Ectodermal cell (in vitro differentiated cells): ENCODE measurements at regions not wholly inside any gene's neighbourhood (a gene's known extent, or its start where the extent isn't known, plus 50 kb on each side); places are given as distances from the start of the nearest gene placed in this dataset.

Experiments
- H3K27ac ChIP-seq: 2 replicates; pipeline ENCODE4 v1.7.0; 2013; ENCODE audit warnings: mild to moderate bottlenecking, low read depth, low read length; ENCODE audit not compliant: insufficient read depth, poor library complexity, severe bottlenecking
- H3K27me3 ChIP-seq: 2 replicates; pipeline ENCODE4 v1.7.0; 2013; ENCODE audit warnings: mild to moderate bottlenecking, low read length; ENCODE audit not compliant: insufficient read depth, control insufficient read depth, poor library complexity, severe bottlenecking
- H3K36me3 ChIP-seq: one replicate; pipeline ENCODE4 v1.7.0; 2013; ENCODE audit warnings: low read length; ENCODE audit not compliant: control insufficient read depth, insufficient read depth
- H3K4me1 ChIP-seq: one replicate; pipeline ENCODE4 v1.7.0; 2013; ENCODE audit warnings: low read length; ENCODE audit not compliant: control insufficient read depth, insufficient read depth
- H3K4me3 ChIP-seq: 2 replicates; pipeline ENCODE4 v1.7.0; 2013; ENCODE audit warnings: low read depth, low read length, control low read depth; ENCODE audit not compliant: insufficient read depth
- H3K9me3 ChIP-seq: 2 replicates; pipeline ENCODE4 v1.7.0; 2013; ENCODE audit warnings: mild to moderate bottlenecking, low read length, moderate library complexity; ENCODE audit not compliant: control insufficient read depth
- WGBS, 2 experiments: methylation state at CpG; one replicate each; pipeline ENCODE4 v1.1.7; 2013; ENCODE audit warnings: missing lambda C conversion rate in 2 of 2; 5-methylcytosine and 5-hydroxymethylcytosine counted together

- no peak overlapping the region for H3K27ac ChIP-seq
- no peaks in the 10 kb centered on the region for H3K4me1 ChIP-seq
- no peaks in the 10 kb centered on the region for H3K27me3 ChIP-seq
- no peak overlapping the region for H3K4me3 ChIP-seq
- 94 to 95% methylated on average over 14 of the region's 14 CpGs for WGBS, 2 experiments
- no peaks in the 10 kb centered on the region for H3K9me3 ChIP-seq
- H3K36me3 ChIP-seq: no peaks in the 10 kb centered on the region
Measured at GRCh38 chr2:15801439-15801838, 138.9 kb upstream of the MYCN start.

GRCh38 chr2:15801904-15802303, 138.4 kb upstream of the MYCN start:
- WGBS, 2 experiments: 96 to 97% methylated on average over 6 of the region's 6 CpGs
- H3K36me3 ChIP-seq: no peaks in the 10 kb centered on the region
- no peak overlapping the region for H3K4me3 ChIP-seq
- H3K4me1 ChIP-seq: no peaks in the 10 kb centered on the region
- H3K27ac ChIP-seq: no peak overlapping the region
- no peaks in the 10 kb centered on the region for H3K9me3 ChIP-seq
- no peaks in the 10 kb centered on the region for H3K27me3 ChIP-seq

DNA sequence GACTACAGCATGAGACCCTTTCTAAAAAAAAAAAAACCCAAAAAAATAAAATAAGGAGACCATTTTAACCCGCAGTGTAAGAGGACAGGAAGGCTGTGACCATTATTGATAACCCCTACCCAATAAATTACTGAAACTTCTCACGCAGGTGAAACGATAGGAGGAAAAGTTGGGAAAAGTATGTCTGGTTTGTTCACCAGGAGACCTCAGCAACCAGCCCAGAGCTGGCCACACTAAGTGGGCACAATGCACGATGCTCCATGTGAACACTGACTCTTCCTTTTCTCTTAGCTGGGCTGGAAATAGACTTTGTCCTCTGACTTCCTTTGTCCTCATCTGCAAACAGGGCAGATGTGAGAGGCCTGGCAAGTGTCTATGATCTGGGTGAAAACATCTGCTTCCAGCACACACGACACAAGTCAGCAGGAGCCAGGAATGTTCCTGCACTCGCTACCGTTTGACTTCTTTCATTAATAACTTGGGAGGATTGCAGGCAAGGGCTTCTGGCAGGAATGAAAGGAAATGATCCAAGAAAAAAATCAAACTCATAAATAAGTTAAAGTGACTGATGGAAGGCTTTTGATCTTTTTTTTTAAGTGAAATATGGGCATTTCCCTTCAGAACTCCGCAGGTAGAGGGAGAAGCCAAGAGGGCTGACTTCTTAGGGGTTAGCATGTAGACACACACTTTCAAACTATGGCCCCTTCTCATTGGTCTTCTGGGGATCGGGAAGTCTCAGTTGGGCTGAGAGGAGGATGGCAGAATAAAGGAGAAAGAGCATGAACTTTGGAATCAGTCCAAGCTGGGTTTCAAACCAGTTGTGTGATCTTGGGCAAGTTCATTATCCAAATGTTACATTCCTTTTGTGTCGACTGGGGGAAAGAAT, 137.4 kb upstream of the MYCN start:
- H3K4me1 ChIP-seq: no peaks in the 10 kb centered on the region
- H3K27me3 ChIP-seq: no peaks in the 10 kb centered on the region
- no peak overlapping the region for H3K4me3 ChIP-seq
- no peaks in the 10 kb centered on the region for H3K9me3 ChIP-seq
- H3K27ac ChIP-seq: no peak overlapping the region
- H3K36me3 ChIP-seq: no peaks in the 10 kb centered on the region
- 88 to 94% methylated on average over 10 of the region's 10 CpGs for whole genome bisulfite sequencing, 2 experiments

- Histone ChIP-seq H3K27ac (no peak overlapping the region), H3K4me1 (peaks cover under 1% of the 10 kb centered on the region), H3K27me3 (no peaks in the 10 kb centered on the region), H3K4me3 (no peak overlapping the region), H3K36me3 (no peaks in the 10 kb centered on the region), H3K9me3 (no peaks in the 10 kb centered on the region)
- 93 to 94% methylated on average over 12 of the region's 12 CpGs for WGBS, 2 experiments
Measured at GRCh38 chr2:15803543-15804245, 136.7 kb upstream of the MYCN start.

DNA sequence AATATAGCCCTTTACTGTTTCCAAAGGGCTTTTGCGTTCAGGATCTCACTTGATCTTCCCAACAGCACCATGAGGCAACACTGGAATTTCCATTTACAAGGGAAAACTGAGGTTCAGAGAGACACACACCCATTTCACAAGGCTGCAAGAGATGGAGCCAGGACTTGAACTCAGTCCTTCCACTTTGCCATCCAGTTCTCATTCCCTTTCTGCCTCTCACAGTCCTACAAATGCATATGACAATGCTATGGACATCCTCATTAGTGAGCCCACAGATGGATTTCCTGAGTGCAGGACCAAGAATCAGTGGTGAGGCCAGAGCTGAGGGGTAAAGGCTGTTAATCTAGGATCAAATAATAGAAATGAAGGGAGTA, 136.1 kb upstream of the MYCN start:
- Histone ChIP-seq H3K27ac (no peak overlapping the region), H3K4me3 (no peak overlapping the region), H3K9me3 (no peaks in the 10 kb centered on the region), H3K4me1 (peaks cover 6% of the 10 kb centered on the region), H3K36me3 (no peaks in the 10 kb centered on the region), H3K27me3 (no peaks in the 10 kb centered on the region)
- 92 to 96% methylated on average over 1 of the region's 1 CpG for WGBS, 2 experiments

- Histone ChIP-seq H3K4me1 (peaks cover 10% of the 10 kb centered on the region), H3K27ac (no peak overlapping the region), H3K9me3 (no peaks in the 10 kb centered on the region), H3K27me3 (no peaks in the 10 kb centered on the region), H3K4me3 (no peak overlapping the region), H3K36me3 (no peaks in the 10 kb centered on the region)
- 96 to 100% methylated on average over 2 of the region's 2 CpGs for WGBS, 2 experiments
Measured at GRCh38 chr2:15804691-15805090, 135.7 kb upstream of the MYCN start.

DNA sequence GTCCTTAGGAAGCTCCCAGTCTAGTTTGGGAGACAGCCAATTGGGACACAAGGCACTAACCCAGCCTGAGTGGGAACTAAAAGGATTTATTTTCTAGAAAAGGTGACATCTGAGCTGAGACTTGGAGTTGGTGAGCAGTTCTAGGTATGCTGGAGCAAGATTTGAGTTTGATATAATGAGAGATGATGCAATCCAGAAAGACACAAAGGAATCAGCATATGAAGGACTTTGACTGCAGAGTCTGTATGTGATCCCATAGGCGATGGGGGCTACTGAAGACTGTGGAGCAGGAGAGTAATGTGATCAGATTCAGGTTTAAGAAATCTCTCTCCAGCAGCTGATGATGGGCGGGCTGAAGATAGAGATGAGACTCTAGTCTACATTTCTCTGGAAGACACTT, 135.1 kb upstream of the MYCN start:
- 89 to 91% methylated on average over 2 of the region's 2 CpGs for WGBS, 2 experiments
- H3K4me3 ChIP-seq: no peak overlapping the region
- H3K27ac ChIP-seq: no peak overlapping the region
- peaks cover 15% of the 10 kb centered on the region for H3K4me1 ChIP-seq
- no peaks in the 10 kb centered on the region for H3K9me3 ChIP-seq
- H3K27me3 ChIP-seq: no peaks in the 10 kb centered on the region
- H3K36me3 ChIP-seq: no peaks in the 10 kb centered on the region

GRCh38 chr2:15805772-15806171, 134.6 kb upstream of the MYCN start:
- H3K9me3 ChIP-seq: no peaks in the 10 kb centered on the region
- H3K4me3 ChIP-seq: no peak overlapping the region
- peaks cover 20% of the 10 kb centered on the region for H3K4me1 ChIP-seq
- no peak overlapping the region for H3K27ac ChIP-seq
- whole genome bisulfite sequencing, 2 experiments: 91 to 94% methylated on average over 4 of the region's 4 CpGs
- no peaks in the 10 kb centered on the region for H3K27me3 ChIP-seq
- H3K36me3 ChIP-seq: no peaks in the 10 kb centered on the region

- Histone ChIP-seq H3K4me3 (no peak overlapping the region), H3K27ac (no peak overlapping the region), H3K9me3 (no peaks in the 10 kb centered on the region), H3K4me1 (peaks cover 32% of the 10 kb centered on the region), H3K36me3 (no peaks in the 10 kb centered on the region), H3K27me3 (no peaks in the 10 kb centered on the region)
- 94 to 97% methylated on average over 9 of the region's 9 CpGs for WGBS, 2 experiments
Measured at GRCh38 chr2:15806801-15807417, 133.4 kb upstream of the MYCN start.
